Stimulated activated CD8-positive, alpha-beta memory T cell treated with anti-CD3 and anti-CD28 coated beads, Interleukin-4, amount 100 ng/mL, for 48 hours (primary cell): ENCODE measurements at regions not wholly inside any gene's neighbourhood (a gene's known extent, or its start where the extent isn't known, plus 50 kb on each side); places are given as distances from the start of the nearest gene placed in this dataset.
"Not testable (repeated sequence)": the region's sequence is repeated elsewhere in the genome, so short reads cannot be mapped to it uniquely, and the experiment has no call there.

Source experiments
- DNase-seq: peaks from one replicate; pipeline ENCODE4 v3.0.0-alpha.2; 2020

GRCh38 chr4:141347684-141348083 is 127.0 kb downstream of the ZNF330 start:
- DNase-seq = no peak

GRCh38 chr4:141348125-141348524 is 127.4 kb downstream of the ZNF330 start:
- DNase-seq = no peak

GRCh38 chr4:141348573-141348972 is 127.9 kb downstream of the ZNF330 start:
- DNase-seq = no peak

GRCh38 chr4:141349236-141349635 is 128.5 kb downstream of the ZNF330 start:
- DNase-seq = no peak

- DNase-seq = no peak
Observed at GRCh38 chr4:141350122-141350905, 129.6 kb downstream of the ZNF330 start.

- no peak for DNase-seq
Observed at GRCh38 chr4:141352331-141352730, 131.6 kb downstream of the ZNF330 start.

- DNase-seq = no peak
Observed at GRCh38 chr4:141352909-141353525, 132.3 kb downstream of the ZNF330 start.

GRCh38 chr4:141356321-141356962 is 135.7 kb downstream of the ZNF330 start:
- DNase-seq = no peak

GRCh38 chr4:141356963-141357335 is 136.3 kb downstream of the ZNF330 start:
- DNase-seq = no peak

- not testable (repeated sequence) for DNase-seq
Observed at GRCh38 chr4:141368241-141368640, 147.5 kb downstream of the ZNF330 start.

- DNase-seq = no peak
Observed at GRCh38 chr4:141371206-141371605, 150.5 kb downstream of the ZNF330 start.

GRCh38 chr4:141375855-141376254 is 155.2 kb downstream of the ZNF330 start:
- no peak for DNase-seq

- no peak for DNase-seq
Observed at GRCh38 chr4:141376769-141377168, 156.1 kb downstream of the ZNF330 start.

GRCh38 chr4:141387299-141387698 is 166.6 kb downstream of the ZNF330 start:
- no peak for DNase-seq

- no peak for DNase-seq
Observed at GRCh38 chr4:141388481-141388880, 167.8 kb downstream of the ZNF330 start.

GRCh38 chr4:141389649-141390048 is 169.0 kb downstream of the ZNF330 start:
- no peak for DNase-seq

- no peak for DNase-seq
Observed at GRCh38 chr4:141390571-141390970, 169.9 kb downstream of the ZNF330 start.

GRCh38 chr4:141391293-141391692 is 170.6 kb downstream of the ZNF330 start:
- DNase-seq = no peak

GRCh38 chr4:141391771-141392170 is 171.1 kb downstream of the ZNF330 start:
- DNase-seq = no peak

- DNase-seq = no peak
Observed at GRCh38 chr4:141395246-141395830, 174.6 kb downstream of the ZNF330 start.

GRCh38 chr4:141395919-141396318 is 175.2 kb downstream of the ZNF330 start:
- DNase-seq = no peak

GRCh38 chr4:141402712-141403111 is 182.0 kb downstream of the ZNF330 start:
- DNase-seq = no peak

GRCh38 chr4:141403782-141404181 is 183.1 kb downstream of the ZNF330 start:
- DNase-seq = no peak

GRCh38 chr4:141406237-141406636 is 185.5 kb downstream of the ZNF330 start:
- no peak for DNase-seq
